ENCODE measurements at regions not wholly inside any gene's neighbourhood (a gene's known extent, or its start where the extent isn't known, plus 50 kb on each side); places are given as distances from the start of the nearest gene placed in this dataset.

GRCh38 chr5:104635227-104635626 lies 1072.6 kb upstream of the NUDT12 start:
- no peak overlapping the region for H3K4me3 Mint-ChIP-seq
- H3K27ac Mint-ChIP-seq = no peak overlapping the region
- no peak for DNase-seq (ENCODE audit: low spot score in 2 of 2)
- H3K27me3 Mint-ChIP-seq = no peaks in the 10 kb centered on the region
- ATAC-seq (ENCODE audit: low read depth) = no peak
- H3K4me1 Mint-ChIP-seq = no peaks in the 10 kb centered on the region
- peaks cover 1% of the 10 kb centered on the region for H3K9me3 Mint-ChIP-seq
- H3K36me3 Mint-ChIP-seq = no peaks in the 10 kb centered on the region

- Mint-ChIP-seq H3K36me3 (no peaks in the 10 kb centered on the region), H3K27me3 (no peaks in the 10 kb centered on the region), H3K27ac (no peak overlapping the region), H3K9me3 (peaks cover 2% of the 10 kb centered on the region), H3K4me3 (no peak overlapping the region), H3K4me1 (no peaks in the 10 kb centered on the region)
- no peak for DNase-seq (ENCODE audit: low spot score in 2 of 2)
- ATAC-seq (ENCODE audit: low read depth) = no peak
Measured at GRCh38 chr5:104628911-104629310, 1066.3 kb upstream of the NUDT12 start.

GRCh38 chr5:104626122-104626521 lies 1063.5 kb upstream of the NUDT12 start:
- no peaks in the 10 kb centered on the region for H3K27me3 Mint-ChIP-seq
- ATAC-seq (ENCODE audit: low read depth) (no peak), DNase-seq (ENCODE audit: low spot score in 2 of 2) (no peak)
- H3K4me1 Mint-ChIP-seq = no peaks in the 10 kb centered on the region
- H3K4me3 Mint-ChIP-seq = no peak overlapping the region
- H3K36me3 Mint-ChIP-seq = no peaks in the 10 kb centered on the region
- no peak overlapping the region for H3K27ac Mint-ChIP-seq
- H3K9me3 Mint-ChIP-seq = peaks cover 2% of the 10 kb centered on the region

GRCh38 chr5:104612005-104612404 lies 1049.4 kb upstream of the NUDT12 start:
- H3K27me3 Mint-ChIP-seq = no peaks in the 10 kb centered on the region
- H3K4me1 Mint-ChIP-seq = no peaks in the 10 kb centered on the region
- H3K27ac Mint-ChIP-seq = no peak overlapping the region
- no peaks in the 10 kb centered on the region for H3K36me3 Mint-ChIP-seq
- no peak overlapping the region for H3K4me3 Mint-ChIP-seq
- no peak for ATAC-seq (ENCODE audit: low read depth)
- DNase-seq (ENCODE audit: low spot score in 2 of 2) = no peak
- H3K9me3 Mint-ChIP-seq = peaks cover 2% of the 10 kb centered on the region

- Mint-ChIP-seq H3K36me3 (no peaks in the 10 kb centered on the region), H3K4me3 (no peak overlapping the region), H3K27me3 (no peaks in the 10 kb centered on the region), H3K4me1 (no peaks in the 10 kb centered on the region), H3K9me3 (peaks cover 2% of the 10 kb centered on the region), H3K27ac (no peak overlapping the region)
- no peak for ATAC-seq (ENCODE audit: low read depth)
- DNase-seq (ENCODE audit: low spot score in 2 of 2) = no peak
Measured at GRCh38 chr5:104611135-104611767, 1048.7 kb upstream of the NUDT12 start.

GRCh38 chr5:104606258-104606829 lies 1043.8 kb upstream of the NUDT12 start:
- no peaks in the 10 kb centered on the region for H3K4me1 Mint-ChIP-seq
- DNase-seq (ENCODE audit: low spot score in 2 of 2) (no peak), ATAC-seq (ENCODE audit: low read depth) (no peak)
- peaks cover 2% of the 10 kb centered on the region for H3K9me3 Mint-ChIP-seq
- no peak overlapping the region for H3K4me3 Mint-ChIP-seq
- H3K27me3 Mint-ChIP-seq = no peaks in the 10 kb centered on the region
- no peak overlapping the region for H3K27ac Mint-ChIP-seq
- H3K36me3 Mint-ChIP-seq = no peaks in the 10 kb centered on the region

- DNase-seq (ENCODE audit: low spot score in 2 of 2) (no peak), ATAC-seq (ENCODE audit: low read depth) (no peak)
- peaks cover 2% of the 10 kb centered on the region for H3K9me3 Mint-ChIP-seq
- H3K27me3 Mint-ChIP-seq = no peaks in the 10 kb centered on the region
- no peak overlapping the region for H3K27ac Mint-ChIP-seq
- H3K4me1 Mint-ChIP-seq = no peaks in the 10 kb centered on the region
- no peak overlapping the region for H3K4me3 Mint-ChIP-seq
- H3K36me3 Mint-ChIP-seq = no peaks in the 10 kb centered on the region
Measured at GRCh38 chr5:104599726-104600125, 1037.1 kb upstream of the NUDT12 start.

- no peaks in the 10 kb centered on the region for H3K36me3 Mint-ChIP-seq
- no peak for ATAC-seq (ENCODE audit: low read depth)
- H3K9me3 Mint-ChIP-seq = peaks cover 2% of the 10 kb centered on the region
- H3K4me3 Mint-ChIP-seq = no peak overlapping the region
- no peak overlapping the region for H3K27ac Mint-ChIP-seq
- H3K27me3 Mint-ChIP-seq = no peaks in the 10 kb centered on the region
- no peak for DNase-seq (ENCODE audit: low spot score in 2 of 2)
- H3K4me1 Mint-ChIP-seq = no peaks in the 10 kb centered on the region
Measured at GRCh38 chr5:104598285-104598684, 1035.7 kb upstream of the NUDT12 start.

GRCh38 chr5:104594850-104595249 lies 1032.3 kb upstream of the NUDT12 start:
- H3K36me3 Mint-ChIP-seq = no peaks in the 10 kb centered on the region
- H3K4me3 Mint-ChIP-seq = no peak overlapping the region
- ATAC-seq (ENCODE audit: low read depth) (no peak), DNase-seq (ENCODE audit: low spot score in 2 of 2) (no peak)
- H3K9me3 Mint-ChIP-seq = peaks cover 6% of the 10 kb centered on the region
- no peak overlapping the region for H3K27ac Mint-ChIP-seq
- H3K27me3 Mint-ChIP-seq = no peaks in the 10 kb centered on the region
- H3K4me1 Mint-ChIP-seq = no peaks in the 10 kb centered on the region

- no peak overlapping the region for H3K27ac Mint-ChIP-seq
- peaks cover 4% of the 10 kb centered on the region for H3K9me3 Mint-ChIP-seq
- no peaks in the 10 kb centered on the region for H3K27me3 Mint-ChIP-seq
- H3K4me1 Mint-ChIP-seq = no peaks in the 10 kb centered on the region
- H3K36me3 Mint-ChIP-seq = no peaks in the 10 kb centered on the region
- ATAC-seq (ENCODE audit: low read depth) (no peak), DNase-seq (ENCODE audit: low spot score in 2 of 2) (no peak)
- H3K4me3 Mint-ChIP-seq = no peak overlapping the region
Measured at GRCh38 chr5:104576677-104577076, 1014.1 kb upstream of the NUDT12 start.

GRCh38 chr5:104573949-104574709 lies 1011.5 kb upstream of the NUDT12 start:
- H3K27me3 Mint-ChIP-seq = no peaks in the 10 kb centered on the region
- no peaks in the 10 kb centered on the region for H3K4me1 Mint-ChIP-seq
- ATAC-seq (ENCODE audit: low read depth) (no peak), DNase-seq (ENCODE audit: low spot score in 2 of 2) (no peak)
- H3K27ac Mint-ChIP-seq = no peak overlapping the region
- no peaks in the 10 kb centered on the region for H3K36me3 Mint-ChIP-seq
- H3K9me3 Mint-ChIP-seq = peaks cover 4% of the 10 kb centered on the region
- no peak overlapping the region for H3K4me3 Mint-ChIP-seq

- DNase-seq (ENCODE audit: low spot score in 2 of 2) (no peak), ATAC-seq (ENCODE audit: low read depth) (no peak)
- no peaks in the 10 kb centered on the region for H3K36me3 Mint-ChIP-seq
- H3K4me3 Mint-ChIP-seq = no peak overlapping the region
- no peaks in the 10 kb centered on the region for H3K27me3 Mint-ChIP-seq
- peaks cover 2% of the 10 kb centered on the region for H3K9me3 Mint-ChIP-seq
- no peak overlapping the region for H3K27ac Mint-ChIP-seq
- no peaks in the 10 kb centered on the region for H3K4me1 Mint-ChIP-seq
Measured at GRCh38 chr5:104569621-104570020, 1007.0 kb upstream of the NUDT12 start.

- no peaks in the 10 kb centered on the region for H3K4me1 Mint-ChIP-seq
- H3K36me3 Mint-ChIP-seq = no peaks in the 10 kb centered on the region
- H3K27me3 Mint-ChIP-seq = no peaks in the 10 kb centered on the region
- DNase-seq (ENCODE audit: low spot score in 2 of 2) (no peak), ATAC-seq (ENCODE audit: low read depth) (no peak)
- no peak overlapping the region for H3K27ac Mint-ChIP-seq
- no peaks in the 10 kb centered on the region for H3K9me3 Mint-ChIP-seq
- no peak overlapping the region for H3K4me3 Mint-ChIP-seq
Measured at GRCh38 chr5:104564530-104564929, 1001.9 kb upstream of the NUDT12 start.

- DNase-seq (ENCODE audit: low spot score in 2 of 2) (no peak), ATAC-seq (ENCODE audit: low read depth) (no peak)
- no peaks in the 10 kb centered on the region for H3K36me3 Mint-ChIP-seq
- no peaks in the 10 kb centered on the region for H3K4me1 Mint-ChIP-seq
- H3K4me3 Mint-ChIP-seq = no peak overlapping the region
- peaks cover 6% of the 10 kb centered on the region for H3K9me3 Mint-ChIP-seq
- H3K27me3 Mint-ChIP-seq = no peaks in the 10 kb centered on the region
- no peak overlapping the region for H3K27ac Mint-ChIP-seq
Measured at GRCh38 chr5:104556957-104557356, 994.4 kb upstream of the NUDT12 start.
